PFSK-1 (cell line): ENCODE measurements at regions not wholly inside any gene's neighbourhood (a gene's known extent, or its start where the extent isn't known, plus 50 kb on each side); places are given as distances from the start of the nearest gene placed in this dataset.

Source experiments
- FOXP2 ChIP-seq: optimal IDR thresholded peaks from 2 replicates; pipeline ENCODE3; 2011; ENCODE audit warnings: borderline replicate concordance, control low read depth, inconsistent platforms; ENCODE audit not compliant: insufficient read depth; ENCODE audit errors: extremely low read length, extremely low read depth
- POLR2AphosphoS5 ChIP-seq: IDR thresholded peaks from 2 replicates; pipeline ENCODE4 v1.6.1; 2012; ENCODE audit warnings: low read depth, mild to moderate bottlenecking, control low read depth, low read length, moderate library complexity
- SIN3A ChIP-seq: IDR thresholded peaks from 2 replicates; pipeline ENCODE4 v1.6.1; 2012; ENCODE audit warnings: mild to moderate bottlenecking, low read length, moderate library complexity, borderline replicate concordance; ENCODE audit not compliant: insufficient read depth
- TAF1 ChIP-seq: IDR thresholded peaks from 2 replicates; pipeline ENCODE4 v1.6.1; 2012; ENCODE audit warnings: low read length, control low read depth, borderline replicate concordance; ENCODE audit not compliant: insufficient read depth
- TF ChIP-seq, protein P1 (sequence below), 2 experiments: IDR thresholded peaks; 2 replicates each; pipeline versions ENCODE4 v1.6.1 to v1.8.0; 2011 to 2012; ENCODE audit warnings: low read depth in 2 of 2, low read length in 2 of 2, control low read depth in 1 of 2, inconsistent platforms in 1 of 2, mild to moderate bottlenecking in 1 of 2, moderate library complexity in 1 of 2; ENCODE audit not compliant: insufficient read depth in 1 of 2

DNA sequence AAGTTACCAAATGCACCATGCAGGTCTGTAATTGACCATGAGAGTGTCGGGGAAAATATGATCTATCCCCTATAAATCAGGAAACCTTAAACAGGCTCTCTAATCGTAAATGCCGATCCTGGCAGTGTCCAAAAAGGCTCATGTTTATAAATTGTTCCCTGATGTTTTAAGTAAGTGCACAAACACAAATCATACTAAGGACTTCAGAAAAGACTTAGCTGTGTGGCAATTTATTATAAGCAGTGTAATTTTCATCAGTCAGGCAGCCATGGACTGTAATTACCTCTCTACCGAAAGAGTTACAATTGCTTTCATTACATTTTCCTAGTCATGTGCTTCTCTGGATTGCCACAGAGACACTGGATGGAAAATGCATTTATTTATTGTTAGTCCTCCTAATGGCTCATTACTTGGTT, 73.4 kb upstream of the COX10 start:
- TF ChIP-seq SIN3A (no peak), TAF1 (no peak), POLR2AphosphoS5 (no peak), FOXP2 (no peak)
- TF ChIP-seq, protein P1, sequence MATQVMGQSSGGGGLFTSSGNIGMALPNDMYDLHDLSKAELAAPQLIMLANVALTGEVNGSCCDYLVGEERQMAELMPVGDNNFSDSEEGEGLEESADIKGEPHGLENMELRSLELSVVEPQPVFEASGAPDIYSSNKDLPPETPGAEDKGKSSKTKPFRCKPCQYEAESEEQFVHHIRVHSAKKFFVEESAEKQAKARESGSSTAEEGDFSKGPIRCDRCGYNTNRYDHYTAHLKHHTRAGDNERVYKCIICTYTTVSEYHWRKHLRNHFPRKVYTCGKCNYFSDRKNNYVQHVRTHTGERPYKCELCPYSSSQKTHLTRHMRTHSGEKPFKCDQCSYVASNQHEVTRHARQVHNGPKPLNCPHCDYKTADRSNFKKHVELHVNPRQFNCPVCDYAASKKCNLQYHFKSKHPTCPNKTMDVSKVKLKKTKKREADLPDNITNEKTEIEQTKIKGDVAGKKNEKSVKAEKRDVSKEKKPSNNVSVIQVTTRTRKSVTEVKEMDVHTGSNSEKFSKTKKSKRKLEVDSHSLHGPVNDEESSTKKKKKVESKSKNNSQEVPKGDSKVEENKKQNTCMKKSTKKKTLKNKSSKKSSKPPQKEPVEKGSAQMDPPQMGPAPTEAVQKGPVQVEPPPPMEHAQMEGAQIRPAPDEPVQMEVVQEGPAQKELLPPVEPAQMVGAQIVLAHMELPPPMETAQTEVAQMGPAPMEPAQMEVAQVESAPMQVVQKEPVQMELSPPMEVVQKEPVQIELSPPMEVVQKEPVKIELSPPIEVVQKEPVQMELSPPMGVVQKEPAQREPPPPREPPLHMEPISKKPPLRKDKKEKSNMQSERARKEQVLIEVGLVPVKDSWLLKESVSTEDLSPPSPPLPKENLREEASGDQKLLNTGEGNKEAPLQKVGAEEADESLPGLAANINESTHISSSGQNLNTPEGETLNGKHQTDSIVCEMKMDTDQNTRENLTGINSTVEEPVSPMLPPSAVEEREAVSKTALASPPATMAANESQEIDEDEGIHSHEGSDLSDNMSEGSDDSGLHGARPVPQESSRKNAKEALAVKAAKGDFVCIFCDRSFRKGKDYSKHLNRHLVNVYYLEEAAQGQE (IDR thresholded peaks at IDR 0.05; ENCODE audit: insufficient read depth in 1 of 2, low read depth in 2 of 2, low read length in 2 of 2), result no peak

DNA sequence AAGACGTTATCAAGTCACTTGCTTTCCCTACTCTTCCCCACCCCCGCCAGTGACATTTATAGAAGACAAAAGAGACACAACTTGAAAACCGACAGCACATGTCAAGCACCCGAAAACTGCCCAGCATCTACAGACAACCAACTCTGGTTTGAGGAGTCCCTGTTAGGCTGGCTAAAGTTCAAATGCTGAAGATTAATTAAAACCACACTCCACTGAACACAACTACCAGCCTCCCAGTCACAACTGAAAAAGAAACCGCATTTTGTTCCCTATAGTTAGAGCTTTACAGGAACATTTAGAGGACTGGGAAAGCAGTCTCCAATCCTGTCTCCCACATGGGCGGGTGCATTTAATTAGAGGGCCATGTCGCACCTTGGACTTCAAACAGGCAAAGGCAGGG, 73.0 kb upstream of the COX10 start:
- TF ChIP-seq FOXP2 (no peak), POLR2AphosphoS5 (no peak), TAF1 (no peak), SIN3A (no peak)
- TF ChIP-seq, protein P1 (IDR thresholded peaks at IDR 0.05; ENCODE audit: insufficient read depth in 1 of 2, low read depth in 2 of 2, low read length in 2 of 2), result no peak

DNA sequence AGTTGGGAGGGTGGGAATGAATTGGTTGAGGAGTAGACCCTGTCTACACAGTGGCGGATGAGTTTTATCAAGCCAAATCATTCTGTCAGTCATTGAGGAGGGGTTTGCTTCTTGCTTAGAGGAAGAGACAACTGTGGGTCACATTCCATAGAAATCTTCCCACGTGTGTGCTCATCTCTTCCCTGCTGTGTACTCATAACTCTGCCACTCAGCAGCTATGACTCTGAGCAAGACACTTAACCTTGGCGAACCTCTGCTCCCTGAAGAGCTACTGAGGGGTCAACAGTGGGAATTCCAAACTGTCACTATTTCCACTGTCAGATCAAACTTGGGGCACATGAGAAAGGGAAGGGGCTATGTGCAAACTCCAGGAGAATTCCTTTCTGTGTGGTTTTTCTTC, 72.6 kb upstream of the COX10 start:
- TF ChIP-seq POLR2AphosphoS5 (no peak), FOXP2 (no peak), SIN3A (no peak), TAF1 (no peak)
- TF ChIP-seq, protein P1 (IDR thresholded peaks at IDR 0.05; ENCODE audit: insufficient read depth in 1 of 2, low read depth in 2 of 2, low read length in 2 of 2), result no peak

DNA sequence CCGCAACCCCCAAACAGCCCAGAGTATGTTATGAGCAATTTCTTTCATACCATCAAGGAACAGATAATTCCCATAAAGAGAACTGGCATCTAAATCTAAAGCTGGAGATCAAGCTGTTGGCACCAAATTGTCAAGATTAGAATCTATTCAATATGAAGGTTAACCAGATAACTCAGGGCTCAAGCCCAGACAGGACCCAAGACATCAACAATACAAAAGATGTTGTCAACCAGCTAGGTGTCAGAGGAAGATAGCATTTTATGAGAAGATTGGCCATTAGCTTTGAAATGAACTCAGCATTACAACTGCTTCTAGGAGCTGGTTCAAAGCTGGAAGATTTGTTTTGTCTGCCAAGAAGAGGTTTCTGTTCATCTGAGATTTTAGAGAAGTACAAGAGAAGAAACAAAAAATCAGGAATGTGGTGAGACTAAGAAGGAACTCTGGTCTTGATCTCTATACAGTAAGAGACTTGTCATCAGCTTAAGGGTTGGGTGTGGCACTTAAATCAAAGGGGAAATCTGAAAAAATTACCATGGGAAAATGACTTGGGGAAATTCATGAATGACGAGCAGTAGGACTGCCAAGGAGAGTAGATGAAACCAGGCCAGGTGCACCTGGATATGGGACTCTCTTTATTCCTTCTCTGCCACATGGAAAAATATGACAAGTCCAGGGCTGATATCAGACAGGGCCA, 64.2 kb upstream of the COX10 start:
- TF ChIP-seq POLR2AphosphoS5 (no peak), FOXP2 (no peak)

DNA sequence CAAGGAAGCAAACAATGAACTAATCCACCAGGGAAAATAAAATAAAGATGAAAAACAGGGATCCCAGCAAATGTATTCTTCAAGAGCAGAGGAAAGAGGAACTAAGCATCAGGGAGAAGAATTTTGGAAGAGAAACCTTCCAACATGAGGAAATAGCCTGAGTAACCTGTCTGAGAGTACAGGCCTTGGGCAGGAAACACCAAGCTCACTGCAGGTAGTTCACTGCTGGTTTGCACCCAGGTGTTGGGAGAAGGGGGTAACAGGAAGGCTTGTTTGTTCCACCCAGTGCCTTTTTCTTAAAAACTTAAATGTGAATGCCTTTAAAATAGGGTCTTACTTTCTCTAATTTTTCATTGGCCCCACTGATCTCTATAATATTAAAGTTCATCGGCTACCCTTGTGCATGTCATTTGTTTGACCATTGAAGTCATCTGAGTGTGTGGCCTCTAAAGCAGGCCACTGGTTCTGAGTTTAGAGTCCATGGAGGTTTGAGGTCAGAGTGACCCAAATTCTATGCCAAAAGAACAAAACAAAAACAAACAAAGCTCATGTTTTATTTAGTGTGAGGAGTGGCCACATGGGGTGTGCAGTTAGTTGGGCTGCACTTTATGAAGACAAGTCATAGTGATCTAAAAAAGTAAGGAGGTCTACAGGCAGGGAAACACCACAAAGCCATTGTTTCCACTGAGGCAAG, 62.9 kb upstream of the COX10 start:
- TF ChIP-seq POLR2AphosphoS5 (no peak), FOXP2 (no peak), TAF1 (no peak), SIN3A (no peak)
- TF ChIP-seq, protein P1 (IDR thresholded peaks at IDR 0.05; ENCODE audit: insufficient read depth in 1 of 2, low read depth in 2 of 2, low read length in 2 of 2), result no peak
